NT2/D1 (cell line): ENCODE measurements at regions not wholly inside any gene's neighbourhood (a gene's known extent, or its start where the extent isn't known, plus 50 kb on each side); places are given as distances from the start of the nearest gene placed in this dataset.

ENCODE experiments used
- SUZ12 ChIP-seq: IDR thresholded peaks from 2 replicates; pipeline ENCODE4 v1.6.1; 2011; ENCODE audit not compliant: insufficient read length, insufficient read depth; ENCODE audit errors: extremely low read depth
- YY1 ChIP-seq: IDR thresholded peaks from 2 replicates; pipeline ENCODE4 v1.6.1; 2011; ENCODE audit not compliant: insufficient read length, insufficient read depth
- ZNF274 ChIP-seq: IDR thresholded peaks from 2 replicates; pipeline ENCODE4 v1.6.1; 2011; ENCODE audit warnings: mild to moderate bottlenecking, low read depth, low read length

GRCh38 chr2:52970642-52971041 is 797.0 kb upstream of the CHAC2 start:
- no peak for TF ChIP-seq YY1
- no peak for TF ChIP-seq ZNF274
- TF ChIP-seq SUZ12, result no peak
